ENCODE measurements at regions not wholly inside any gene's neighbourhood (a gene's known extent, or its start where the extent isn't known, plus 50 kb on each side); places are given as distances from the start of the nearest gene placed in this dataset.

- Histone ChIP-seq H3K27ac (ENCODE audit: low read depth, low read length) (no peak overlapping the region), H2AFZ (ENCODE audit: low read length) (peak overlapping the region; percentile 54), H2BK12ac (ENCODE audit: low read depth, low read length) (no peak overlapping the region), H3K27me3 (replicated peaks in 1 of 4; ENCODE audit: control insufficient read depth in 3 of 4, extremely low read depth in 1 of 4, insufficient read depth in 3 of 4, low read length in 3 of 4) (no peaks in the 10 kb centered on the region), H4K20me1 (replicated peaks in 1 of 2; ENCODE audit: control insufficient read depth in 1 of 2, insufficient read depth in 2 of 2, low read length in 2 of 2) (no peaks in the 10 kb centered on the region), H4K8ac (ENCODE audit: extremely low read depth, insufficient read depth, low read length) (no peak overlapping the region), H3K14ac (ENCODE audit: insufficient read length) (no peak overlapping the region), H2BK15ac (ENCODE audit: low read length) (no peak overlapping the region), H3K9me3 (ENCODE audit: insufficient read depth in 2 of 2, low read depth in 1 of 2, low read length in 1 of 2) (no peaks in the 10 kb centered on the region; a peak in 1 of 4 replicates), H3K4ac (replicated peaks; ENCODE audit: insufficient read length, low read depth, low read length) (no peak overlapping the region), H3K56ac (replicated peaks; ENCODE audit: insufficient read length, low read depth, low read length) (no peak overlapping the region), H2AK5ac (ENCODE audit: low read depth, low read length) (no peak overlapping the region), H3K4me3 (ENCODE audit: extremely low read depth in 1 of 4, insufficient read depth in 2 of 4, low read depth in 3 of 4, low read length in 4 of 4) (no peak overlapping the region), H3K36me3 (ENCODE audit: control insufficient read depth in 2 of 4, insufficient read depth in 4 of 4, low read length in 3 of 4) (no peaks in the 10 kb centered on the region), H3K4me2 (ENCODE audit: insufficient read depth in 1 of 2, low read depth in 2 of 2, low read length in 2 of 2) (no peak overlapping the region), H2BK5ac (ENCODE audit: low read depth, low read length) (no peak overlapping the region), H3K79me2 (ENCODE audit: control insufficient read depth in 1 of 2, insufficient read depth in 2 of 2, low read length in 2 of 2) (no peaks in the 10 kb centered on the region), H3K18ac (ENCODE audit: extremely low read depth, low read length) (no peak overlapping the region), H3K79me1 (ENCODE audit: low read depth, low read length) (no peaks in the 10 kb centered on the region), H3K23ac (ENCODE audit: insufficient read length) (no peak overlapping the region), H4K91ac (replicated peaks; ENCODE audit: insufficient read length, low read length) (no peak overlapping the region), H4K5ac (ENCODE audit: insufficient read length, low read depth, low read length) (no peak overlapping the region), H3K9ac (replicated peaks in 1 of 4; ENCODE audit: extremely low read depth in 1 of 4, low read depth in 3 of 4, low read length in 3 of 4) (no peak overlapping the region; a peak in 1 of 7 replicates), H2BK20ac (ENCODE audit: low read length) (no peak overlapping the region), H3K23me2 (ENCODE audit: low read depth, low read length) (no peaks in the 10 kb centered on the region), H3K4me1 (replicated peaks in 1 of 4; ENCODE audit: control insufficient read depth in 3 of 4, insufficient read depth in 4 of 4, low read length in 3 of 4) (no peaks in the 10 kb centered on the region), H2BK120ac (replicated peaks; ENCODE audit: low read depth, low read length) (no peak overlapping the region)
- no peak for DNase-seq (ENCODE audit: low read depth in 1 of 2, low spot score in 2 of 2)
- CTCF ChIA-PET (ENCODE audit: partially characterized antibody): no interaction called here
- TF ChIP-seq, protein P1, sequence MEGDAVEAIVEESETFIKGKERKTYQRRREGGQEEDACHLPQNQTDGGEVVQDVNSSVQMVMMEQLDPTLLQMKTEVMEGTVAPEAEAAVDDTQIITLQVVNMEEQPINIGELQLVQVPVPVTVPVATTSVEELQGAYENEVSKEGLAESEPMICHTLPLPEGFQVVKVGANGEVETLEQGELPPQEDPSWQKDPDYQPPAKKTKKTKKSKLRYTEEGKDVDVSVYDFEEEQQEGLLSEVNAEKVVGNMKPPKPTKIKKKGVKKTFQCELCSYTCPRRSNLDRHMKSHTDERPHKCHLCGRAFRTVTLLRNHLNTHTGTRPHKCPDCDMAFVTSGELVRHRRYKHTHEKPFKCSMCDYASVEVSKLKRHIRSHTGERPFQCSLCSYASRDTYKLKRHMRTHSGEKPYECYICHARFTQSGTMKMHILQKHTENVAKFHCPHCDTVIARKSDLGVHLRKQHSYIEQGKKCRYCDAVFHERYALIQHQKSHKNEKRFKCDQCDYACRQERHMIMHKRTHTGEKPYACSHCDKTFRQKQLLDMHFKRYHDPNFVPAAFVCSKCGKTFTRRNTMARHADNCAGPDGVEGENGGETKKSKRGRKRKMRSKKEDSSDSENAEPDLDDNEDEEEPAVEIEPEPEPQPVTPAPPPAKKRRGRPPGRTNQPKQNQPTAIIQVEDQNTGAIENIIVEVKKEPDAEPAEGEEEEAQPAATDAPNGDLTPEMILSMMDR (IDR thresholded peaks at IDR 0.05; ENCODE audit: control extremely low read depth in 1 of 3, insufficient read depth in 1 of 3, low read depth in 1 of 3, low read length in 3 of 3): no peak
- no peak for TF ChIP-seq KDM1A (IDR thresholded peaks at IDR 0.05; ENCODE audit: borderline replicate concordance, low read length)
- no peak for TF ChIP-seq YY1 (IDR thresholded peaks at IDR 0.05; ENCODE audit: low read depth, low read length)
- POLR2A ChIA-PET (ENCODE audit: partially characterized antibody): no interaction called here
- WGBS, 2 experiments (ENCODE audit: extremely low coverage in 1 of 2, insufficient coverage in 1 of 2, insufficient read length in 1 of 2, insufficient replicate concordance in 2 of 2, low coverage in 1 of 2, low lambda C conversion rate in 2 of 2, missing lambda C conversion rate in 1 of 2): 90% methylated on average over 2 of the region's 2 CpGs; no CpG with 5 or more reads in 1 of the 2 experiments
- FAIRE-seq: no peak
Measured at GRCh38 chr1:81484284-81484683, 316.4 kb upstream of the ADGRL2 start.

Measured in H1 (cell line).